GM12878 (cell line): ENCODE measurements at regions not wholly inside any gene's neighbourhood (a gene's known extent, or its start where the extent isn't known, plus 50 kb on each side); places are given as distances from the start of the nearest gene placed in this dataset.

Experiments used
- ATAC-seq: fragments of 200-7000 bp; cut with Tn5 transposase; 3 replicates; pipeline ENCODE4 v1.9.1; 2020; ENCODE audit warnings: mild to moderate bottlenecking, moderate library complexity
- BruUV-seq: library from RNA; stranded (reverse); fragments of 400-500 nt; replicated peaks from 2 replicates; lab custom pipeline; 2021; lab: Mats Ljungman, UMichigan
- CTCF ChIA-PET: fragments of 300-600 bp; sonication (Branson Sonifier 250); formaldehyde crosslinking; extraction: SDS; loops from one replicate; lab custom pipeline; 2021; ENCODE audit warnings: inconsistent platforms; lab: Yijun Ruan, JAX
- POLR2A ChIA-PET: fragments of 350-600 bp; formaldehyde crosslinking; extraction: SDS; loops from one replicate; lab custom pipeline; 2021; ENCODE audit warnings: inconsistent platforms; lab: Charles Lee
- RAD21 ChIA-PET: fragments of 300-600 bp; sonication (Branson Sonifier 250); formaldehyde crosslinking; loops from one replicate; lab custom pipeline; 2023; ENCODE audit warnings: antibody characterized with exemption; ENCODE audit not compliant: unreplicated experiment; lab: Charles Lee
- SMC1A ChIA-PET: fragments of 300-600 bp; sonication (Branson Sonifier 250); formaldehyde crosslinking; loops from one replicate; lab custom pipeline; 2023; ENCODE audit not compliant: unreplicated experiment, uncharacterized antibody; lab: Charles Lee
- DNase-seq: peaks from one replicate; pipeline ENCODE4 v3.0.0-alpha.2; 2011; ENCODE audit warnings: low read depth, low spot score
- FAIRE-seq: peaks from 3 replicates; lab custom pipeline; 2011; peaks lifted over from hg19 to GRCh38; lab: Jason Lieb, UNC
- H2AFZ ChIP-seq: 2 replicates; pipeline ENCODE4 v1.6.0; 2011; ENCODE audit warnings: low read depth, low read length, control low read depth; ENCODE audit not compliant: control insufficient read depth
- H3K27ac ChIP-seq: 2 replicates; pipeline ENCODE4 v1.5.1; 2011; ENCODE audit warnings: control low read depth; ENCODE audit not compliant: control insufficient read depth, insufficient read depth
- H3K27me3 ChIP-seq, 2 experiments: replicated peaks in 1 of 2; 2 replicates each; pipeline versions ENCODE4 v1.6.0 to v1.6.1; 2011; ENCODE audit warnings: low read length in 1 of 2; ENCODE audit not compliant: control insufficient read depth in 2 of 2, insufficient read depth in 2 of 2
- H3K36me3 ChIP-seq, 2 experiments: 2 replicates each; pipeline ENCODE4 v1.5.1; 2011; ENCODE audit warnings: low read length in 1 of 2; ENCODE audit not compliant: control insufficient read depth in 2 of 2, insufficient read depth in 2 of 2
- H3K4me1 ChIP-seq: 2 replicates; pipeline ENCODE4 v1.6.1; 2011; ENCODE audit warnings: mild to moderate bottlenecking, low read length, moderate library complexity, mixed read lengths; ENCODE audit not compliant: control insufficient read depth, insufficient read depth
- H3K4me2 ChIP-seq: 2 replicates; pipeline ENCODE4 v1.6.0; 2011; ENCODE audit warnings: control low read depth; ENCODE audit not compliant: control insufficient read depth, insufficient read depth
- H3K4me3 ChIP-seq: fragments of 200-600 bp; sonication (generic); 2 replicates; pipeline ENCODE4 v1.5.1; 2016
- H3K79me2 ChIP-seq: 2 replicates; pipeline ENCODE4 v1.6.0; 2011; ENCODE audit warnings: low read length; ENCODE audit not compliant: control insufficient read depth, insufficient read depth
- H3K9ac ChIP-seq: 2 replicates; pipeline ENCODE4 v1.8.0; 2011; ENCODE audit warnings: low read length, control low read depth, mixed read lengths; ENCODE audit not compliant: control insufficient read depth, insufficient read depth
- H3K9me3 ChIP-seq: replicated peaks from 3 replicates; pipeline ENCODE4 v1.5.1; 2011; ENCODE audit warnings: mild to moderate bottlenecking, low read length; ENCODE audit not compliant: control insufficient read depth, insufficient read depth
- H4K20me1 ChIP-seq: 2 replicates; pipeline ENCODE4 v1.6.0; 2011; ENCODE audit not compliant: control insufficient read depth, insufficient read depth
- BHLHE40 ChIP-seq, 2 experiments: fragments of 450-650 bp in 1 of 2; IDR thresholded peaks; 2 replicates each; pipeline ENCODE4 v1.6.1; 2011 to 2017; ENCODE audit warnings: low read depth in 2 of 2, borderline replicate concordance in 1 of 2, improper control_type of control experiment in 1 of 2, low read length in 1 of 2, mild to moderate bottlenecking in 1 of 2
- FOS ChIP-seq: IDR thresholded peaks from 3 replicates; pipeline ENCODE4 v1.6.1; 2011; ENCODE audit warnings: borderline replicate concordance; ENCODE audit not compliant: insufficient read length; ENCODE audit errors: extremely low read depth
- HCFC1 ChIP-seq: fragments of 150-350 bp; IDR thresholded peaks from 2 replicates; pipeline ENCODE4 v1.6.1; 2014; ENCODE audit warnings: low read length
- KLF5 ChIP-seq: fragments of 450-650 bp; IDR thresholded peaks from 2 replicates; pipeline ENCODE4 v1.6.1; 2014; ENCODE audit warnings: mild to moderate bottlenecking; ENCODE audit not compliant: partially characterized antibody
- NR2F1 ChIP-seq: fragments of 450-650 bp; conservative IDR thresholded peaks from 2 replicates; pipeline ENCODE4 v1.6.1; 2017; ENCODE audit warnings: mild to moderate bottlenecking
- PAX8 ChIP-seq: fragments of 450-650 bp; IDR thresholded peaks from 2 replicates; pipeline ENCODE4 v1.6.1; 2017; ENCODE audit warnings: mild to moderate bottlenecking, moderate library complexity
- PML ChIP-seq: IDR thresholded peaks from 2 replicates; pipeline ENCODE4 v1.6.1; 2012; ENCODE audit warnings: low read length, inconsistent platforms
- RAD21 ChIP-seq: IDR thresholded peaks from 2 replicates; pipeline ENCODE4 v1.6.1; 2011; ENCODE audit warnings: mild to moderate bottlenecking, low read depth, low read length, moderate library complexity; ENCODE audit not compliant: insufficient read depth
- RUNX3 ChIP-seq: IDR thresholded peaks from 2 replicates; pipeline ENCODE4 v1.6.1; 2012; ENCODE audit warnings: low read length, inconsistent platforms
- SP1 ChIP-seq: IDR thresholded peaks from one replicate; pipeline ENCODE4 v1.6.1; 2011; ENCODE audit warnings: low read depth, low read length
- STAT1 ChIP-seq: fragments of 450-650 bp; conservative IDR thresholded peaks from 2 replicates; pipeline ENCODE4 v1.6.1; 2014; ENCODE audit warnings: antibody characterized with exemption, mild to moderate bottlenecking
- ZNF217 ChIP-seq: fragments of 450-650 bp; IDR thresholded peaks from 2 replicates; pipeline ENCODE4 v1.6.1; 2017; ENCODE audit warnings: antibody characterized with exemption, mild to moderate bottlenecking
- WGBS: methylation state at CpG from one replicate; pipeline ENCODE4 v1.1.6; 2016; ENCODE audit warnings: low lambda C conversion rate; ENCODE audit not compliant: insufficient replicate concordance, insufficient coverage; ENCODE audit errors: missing lambda C conversion rate; 5-methylcytosine and 5-hydroxymethylcytosine counted together
- in situ Hi-C: fragments of 300-500 bp; cut with MboI; formaldehyde crosslinking; loops from 9 replicates; pipeline ENCODE4 v1.14.3; 2018; ENCODE audit warnings: mixed read lengths
- intact Hi-C: fragments of 100-400 bp; cut with micrococcal nuclease; formaldehyde crosslinking; loops from one replicate; pipeline ENCODE4 v1.14.2; 2022; ENCODE audit not compliant: unreplicated experiment
- TF ChIP-seq, protein P1 (sequence below), 3 experiments: IDR thresholded peaks in 2 of 3; conservative IDR thresholded peaks in 1 of 3; 2 replicates each; pipeline ENCODE4 v1.5.1; 2011; ENCODE audit warnings: low read depth in 3 of 3, low read length in 3 of 3, mild to moderate bottlenecking in 3 of 3, control low read depth in 2 of 3, moderate library complexity in 2 of 3, inconsistent platforms in 1 of 3, mixed read lengths in 1 of 3; ENCODE audit not compliant: control insufficient read depth in 2 of 3, insufficient read depth in 1 of 3; ENCODE audit errors: extremely low read depth in 1 of 3
- TF ChIP-seq, protein P2 (sequence below): fragments of 450-650 bp; IDR thresholded peaks from 2 replicates; pipeline ENCODE4 v1.6.1; 2017; ENCODE audit warnings: borderline replicate concordance
- TF ChIP-seq, protein P3 (sequence below): IDR thresholded peaks from 2 replicates; pipeline ENCODE4 v1.6.1; 2011; ENCODE audit warnings: borderline replicate concordance, low read depth, mild to moderate bottlenecking, moderate library complexity, low read length; ENCODE audit not compliant: insufficient read depth, poor library complexity, severe bottlenecking

DNA sequence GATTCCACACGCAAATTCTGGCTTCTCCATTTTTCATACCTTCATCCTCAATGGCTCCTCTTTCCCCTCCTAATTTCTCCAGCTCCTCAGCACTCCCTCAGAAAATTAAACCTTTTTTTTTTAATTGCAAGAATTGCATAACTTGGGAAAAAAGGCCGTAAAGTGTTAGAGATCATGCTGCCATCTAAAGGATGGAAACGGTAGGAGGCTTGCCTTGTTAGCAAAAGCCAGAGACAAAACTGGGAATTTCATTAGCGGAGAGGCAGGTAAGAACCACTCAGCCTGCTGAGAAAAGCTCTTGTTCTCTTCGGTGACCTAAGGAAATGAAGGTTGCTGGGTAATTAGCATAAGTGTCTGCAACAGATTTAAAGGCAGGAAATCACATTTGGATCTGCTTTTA, 204.3 kb downstream of the AEBP2 start:
- Histone ChIP-seq H3K9ac (no peak overlapping the region), H4K20me1 (no peaks in the 10 kb centered on the region), H3K27me3 (no peaks in the 10 kb centered on the region), H3K4me1 (no peaks in the 10 kb centered on the region), H3K4me3 (no peak overlapping the region), H3K36me3 (no peaks in the 10 kb centered on the region), H3K4me2 (no peak overlapping the region), H3K79me2 (no peaks in the 10 kb centered on the region), H3K27ac (no peak overlapping the region), H3K9me3 (peaks cover 3% of the 10 kb centered on the region; the same call in 2 of the 3 replicates), H2AFZ (no peak overlapping the region)
- ATAC-seq (no peak), DNase-seq (no peak), FAIRE-seq (no peak)
- in situ Hi-C loops = no loop called here
- intact Hi-C loops = no loop called here
- CTCF ChIA-PET = no interaction called here
- BruUV-seq = no TSS peak
- WGBS = 60% methylated on average over 5 of the region's 5 CpGs
- RAD21 ChIA-PET = no interaction called here
- TF ChIP-seq PAX8 = no peak
- TF ChIP-seq RAD21 = 0 out of 2 replicates have a peak, but pooled peaks have one; percentile 11
- TF ChIP-seq, protein P1, sequence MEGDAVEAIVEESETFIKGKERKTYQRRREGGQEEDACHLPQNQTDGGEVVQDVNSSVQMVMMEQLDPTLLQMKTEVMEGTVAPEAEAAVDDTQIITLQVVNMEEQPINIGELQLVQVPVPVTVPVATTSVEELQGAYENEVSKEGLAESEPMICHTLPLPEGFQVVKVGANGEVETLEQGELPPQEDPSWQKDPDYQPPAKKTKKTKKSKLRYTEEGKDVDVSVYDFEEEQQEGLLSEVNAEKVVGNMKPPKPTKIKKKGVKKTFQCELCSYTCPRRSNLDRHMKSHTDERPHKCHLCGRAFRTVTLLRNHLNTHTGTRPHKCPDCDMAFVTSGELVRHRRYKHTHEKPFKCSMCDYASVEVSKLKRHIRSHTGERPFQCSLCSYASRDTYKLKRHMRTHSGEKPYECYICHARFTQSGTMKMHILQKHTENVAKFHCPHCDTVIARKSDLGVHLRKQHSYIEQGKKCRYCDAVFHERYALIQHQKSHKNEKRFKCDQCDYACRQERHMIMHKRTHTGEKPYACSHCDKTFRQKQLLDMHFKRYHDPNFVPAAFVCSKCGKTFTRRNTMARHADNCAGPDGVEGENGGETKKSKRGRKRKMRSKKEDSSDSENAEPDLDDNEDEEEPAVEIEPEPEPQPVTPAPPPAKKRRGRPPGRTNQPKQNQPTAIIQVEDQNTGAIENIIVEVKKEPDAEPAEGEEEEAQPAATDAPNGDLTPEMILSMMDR (IDR thresholded peaks at IDR 0.05 in 2 of 3, conservative IDR thresholded peaks at IDR 0.05 in 1 of 3; ENCODE audit: control insufficient read depth in 2 of 3, extremely low read depth in 1 of 3, insufficient read depth in 1 of 3, low read depth in 3 of 3, low read length in 3 of 3) = peak in 1 of 3 experiments; percentile 10; a peak in 1 of 6 replicates
- POLR2A ChIA-PET = no interaction called here
- SMC1A ChIA-PET = no interaction called here

DNA sequence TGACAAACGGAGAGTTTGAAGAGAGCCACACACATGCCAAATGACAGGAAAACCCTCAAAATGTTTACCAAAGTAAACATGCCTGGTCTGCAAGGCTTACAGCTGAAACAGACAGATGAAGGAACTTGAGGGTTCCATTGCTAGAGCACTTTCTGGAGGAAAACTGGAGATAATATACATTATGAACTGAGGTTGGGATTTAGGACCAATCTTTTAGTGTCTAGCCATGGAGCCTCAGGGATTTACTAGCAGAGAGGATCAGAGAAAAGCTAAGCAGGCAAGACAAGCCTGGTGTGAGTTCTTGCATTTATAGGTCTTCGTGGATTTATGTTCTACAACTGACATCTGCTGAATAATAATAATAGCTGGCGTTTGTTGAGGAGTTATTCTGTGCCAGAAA, 205.3 kb downstream of the AEBP2 start:
- SMC1A ChIA-PET = no interaction called here
- in situ Hi-C loops (no loop called here), intact Hi-C loops (no loop called here)
- Histone ChIP-seq H4K20me1 (no peaks in the 10 kb centered on the region), H3K4me3 (no peak overlapping the region), H3K36me3 (no peaks in the 10 kb centered on the region), H3K79me2 (no peaks in the 10 kb centered on the region), H3K9me3 (peaks cover 3% of the 10 kb centered on the region; the same call in 2 of the 3 replicates), H3K9ac (no peak overlapping the region), H3K4me2 (no peak overlapping the region), H3K27me3 (no peaks in the 10 kb centered on the region), H2AFZ (no peak overlapping the region), H3K27ac (no peak overlapping the region), H3K4me1 (no peaks in the 10 kb centered on the region)
- no TSS peak for BruUV-seq
- ATAC-seq = no peak
- CTCF ChIA-PET = no interaction called here
- WGBS = 34% methylated on average over 3 of the region's 3 CpGs
- RAD21 ChIA-PET = no interaction called here
- no peak for DNase-seq
- POLR2A ChIA-PET = no interaction called here
- no peak for FAIRE-seq
- TF ChIP-seq SP1 (no peak), ZNF217 (no peak), HCFC1 (no peak), PAX8 (no peak), KLF5 (no peak), NR2F1 (no peak), BHLHE40 (IDR thresholded peaks at IDR 0.05; ENCODE audit: borderline replicate concordance in 1 of 2, low read depth in 2 of 2, low read length in 1 of 2) (no peak), PML (no peak), STAT1 (no peak), FOS (no peak), RUNX3 (no peak)
- TF ChIP-seq, protein P2, sequence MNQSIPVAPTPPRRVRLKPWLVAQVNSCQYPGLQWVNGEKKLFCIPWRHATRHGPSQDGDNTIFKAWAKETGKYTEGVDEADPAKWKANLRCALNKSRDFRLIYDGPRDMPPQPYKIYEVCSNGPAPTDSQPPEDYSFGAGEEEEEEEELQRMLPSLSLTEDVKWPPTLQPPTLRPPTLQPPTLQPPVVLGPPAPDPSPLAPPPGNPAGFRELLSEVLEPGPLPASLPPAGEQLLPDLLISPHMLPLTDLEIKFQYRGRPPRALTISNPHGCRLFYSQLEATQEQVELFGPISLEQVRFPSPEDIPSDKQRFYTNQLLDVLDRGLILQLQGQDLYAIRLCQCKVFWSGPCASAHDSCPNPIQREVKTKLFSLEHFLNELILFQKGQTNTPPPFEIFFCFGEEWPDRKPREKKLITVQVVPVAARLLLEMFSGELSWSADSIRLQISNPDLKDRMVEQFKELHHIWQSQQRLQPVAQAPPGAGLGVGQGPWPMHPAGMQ = no peak
- TF ChIP-seq, protein P3, sequence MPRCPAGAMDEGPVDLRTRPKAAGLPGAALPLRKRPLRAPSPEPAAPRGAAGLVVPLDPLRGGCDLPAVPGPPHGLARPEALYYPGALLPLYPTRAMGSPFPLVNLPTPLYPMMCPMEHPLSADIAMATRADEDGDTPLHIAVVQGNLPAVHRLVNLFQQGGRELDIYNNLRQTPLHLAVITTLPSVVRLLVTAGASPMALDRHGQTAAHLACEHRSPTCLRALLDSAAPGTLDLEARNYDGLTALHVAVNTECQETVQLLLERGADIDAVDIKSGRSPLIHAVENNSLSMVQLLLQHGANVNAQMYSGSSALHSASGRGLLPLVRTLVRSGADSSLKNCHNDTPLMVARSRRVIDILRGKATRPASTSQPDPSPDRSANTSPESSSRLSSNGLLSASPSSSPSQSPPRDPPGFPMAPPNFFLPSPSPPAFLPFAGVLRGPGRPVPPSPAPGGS = no peak
